GM23248 (cell line): ENCODE measurements at regions not wholly inside any gene's neighbourhood (a gene's known extent, or its start where the extent isn't known, plus 50 kb on each side); places are given as distances from the start of the nearest gene placed in this dataset.

Experiments
- EZH2 ChIP-seq: fragments of 200-600 bp; sonication (generic); IDR thresholded peaks from 2 replicates; pipeline ENCODE4 v1.6.1; 2018; ENCODE audit warnings: antibody characterized with exemption, mild to moderate bottlenecking; ENCODE audit not compliant: insufficient read depth, poor library complexity, severe bottlenecking
- EZH2phosphoT487 ChIP-seq: fragments of 200-600 bp; sonication (generic); IDR thresholded peaks from 2 replicates; pipeline ENCODE4 v1.6.1; 2018; ENCODE audit warnings: antibody characterized with exemption, moderate library complexity, mild to moderate bottlenecking, low read depth; ENCODE audit not compliant: insufficient read depth

- TF ChIP-seq EZH2, result no peak
- no peak for TF ChIP-seq EZH2phosphoT487
Measured at GRCh38 chr2:143877876-143878530, 641.9 kb downstream of the ZEB2 start.
